Suppressor macrophage (primary cell): ENCODE measurements at regions not wholly inside any gene's neighbourhood (a gene's known extent, or its start where the extent isn't known, plus 50 kb on each side); places are given as distances from the start of the nearest gene placed in this dataset.
A peak's percentile ranks its signal among the peaks of the same experiment; 100 is the strongest.

Experiments used
- DNase-seq, 4 experiments: peaks; one replicate each; pipeline ENCODE4 v3.0.0-alpha.2; 2020 to 2022

DNA sequence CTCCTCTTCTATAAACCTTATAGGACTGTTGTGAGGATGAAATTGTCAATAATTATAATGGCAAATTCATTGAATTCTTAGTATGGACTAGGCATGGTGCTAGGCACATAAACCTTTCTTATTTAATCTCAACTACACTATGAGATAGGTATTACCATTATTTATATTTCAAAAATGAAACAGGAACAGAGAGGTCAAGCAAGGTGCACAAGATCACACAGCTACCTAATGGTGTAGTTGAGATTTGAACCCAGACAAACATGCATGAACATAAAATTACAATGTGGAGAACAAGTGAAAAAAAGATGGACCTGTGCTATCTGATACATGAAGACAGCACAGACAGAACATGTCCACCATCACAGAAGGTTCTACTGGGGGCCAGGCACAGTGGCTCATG lies 156.7 kb downstream of the AXIN2 start:
- DNase-seq = no peak

DNA sequence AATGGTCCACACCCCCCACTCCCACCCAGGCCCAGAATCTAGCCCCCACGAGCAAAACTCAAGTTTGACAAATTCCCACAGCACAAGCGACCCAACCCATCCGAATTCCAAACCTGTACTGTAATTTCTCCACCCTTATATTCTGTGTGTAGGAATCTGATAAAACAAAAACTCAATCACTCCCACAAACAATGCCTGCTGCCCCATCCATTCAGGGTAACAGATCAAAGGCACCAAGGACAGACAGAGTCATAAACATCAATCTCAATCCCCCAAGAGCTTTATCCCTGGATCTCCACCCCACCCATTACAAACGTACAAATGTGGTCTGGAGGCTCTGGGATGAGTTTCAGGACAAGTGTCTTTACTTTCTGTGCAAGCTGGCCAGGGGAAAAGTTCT lies 157.8 kb downstream of the AXIN2 start:
- no peak for DNase-seq

DNA sequence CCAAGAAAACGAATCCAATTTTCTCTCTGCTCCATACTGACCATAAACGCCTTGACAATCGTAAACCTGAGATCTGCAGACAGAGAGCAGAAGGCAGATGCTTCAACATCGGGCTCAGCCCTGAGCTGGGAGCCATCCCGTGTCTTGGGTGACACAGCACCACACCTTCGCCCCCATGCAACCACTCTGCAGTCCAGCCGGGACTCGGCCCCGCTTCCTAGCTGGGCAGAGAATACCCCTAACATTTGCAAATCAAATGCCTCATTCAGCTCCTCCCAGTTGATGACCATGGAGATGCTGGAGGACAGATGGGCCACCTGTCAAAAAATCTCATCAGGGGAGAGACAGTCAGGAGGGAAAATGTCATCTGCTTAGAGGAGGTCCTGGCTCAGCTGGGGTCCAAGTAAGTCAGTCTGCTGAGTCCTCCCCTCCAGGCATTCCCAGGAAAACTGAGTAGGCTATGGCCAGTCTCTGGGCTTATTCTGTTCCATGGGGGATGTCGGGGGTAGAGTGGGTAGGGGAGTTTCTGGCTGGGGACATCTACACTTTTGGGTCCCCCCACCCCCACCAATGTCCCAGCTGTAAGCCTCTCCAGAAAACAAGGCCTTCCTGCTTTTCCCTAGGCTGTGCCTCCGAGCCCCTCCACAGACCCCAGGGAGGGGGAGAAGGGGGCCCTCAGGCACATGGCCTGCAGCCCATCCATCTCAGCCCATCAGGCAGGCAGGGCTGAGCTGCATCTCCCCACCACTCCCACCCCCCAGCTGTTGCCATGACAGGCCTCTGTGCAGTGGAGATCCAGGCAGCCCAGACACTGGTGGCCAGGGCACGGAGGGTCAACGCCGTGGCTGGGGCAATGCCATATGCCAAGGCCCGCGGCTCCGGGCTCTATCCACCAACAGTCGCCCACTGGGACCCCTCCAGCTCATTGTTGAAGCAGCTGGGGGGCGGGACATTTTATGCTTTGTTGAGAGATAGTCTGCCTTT lies 158.6 kb downstream of the AXIN2 start:
- DNase-seq = no peak

DNA sequence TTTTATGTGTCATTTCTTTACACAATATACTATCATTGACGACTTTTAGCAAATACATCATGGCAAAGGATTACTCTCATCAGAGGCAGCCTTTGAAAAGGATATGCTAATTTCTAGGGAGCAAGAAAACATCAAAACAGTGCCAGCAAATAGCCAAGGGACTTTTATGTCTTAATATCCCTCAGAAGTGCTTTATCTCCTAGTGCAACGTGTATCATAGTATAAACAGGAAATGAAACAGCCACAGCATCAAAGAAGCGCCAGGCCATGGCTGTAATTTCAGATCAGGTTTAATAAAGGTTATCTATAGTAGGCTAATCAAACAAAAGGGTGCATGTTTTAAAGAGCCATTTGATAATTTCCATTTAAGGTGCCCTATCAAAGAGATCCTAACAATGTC lies 159.9 kb downstream of the AXIN2 start:
- no peak for DNase-seq

DNA sequence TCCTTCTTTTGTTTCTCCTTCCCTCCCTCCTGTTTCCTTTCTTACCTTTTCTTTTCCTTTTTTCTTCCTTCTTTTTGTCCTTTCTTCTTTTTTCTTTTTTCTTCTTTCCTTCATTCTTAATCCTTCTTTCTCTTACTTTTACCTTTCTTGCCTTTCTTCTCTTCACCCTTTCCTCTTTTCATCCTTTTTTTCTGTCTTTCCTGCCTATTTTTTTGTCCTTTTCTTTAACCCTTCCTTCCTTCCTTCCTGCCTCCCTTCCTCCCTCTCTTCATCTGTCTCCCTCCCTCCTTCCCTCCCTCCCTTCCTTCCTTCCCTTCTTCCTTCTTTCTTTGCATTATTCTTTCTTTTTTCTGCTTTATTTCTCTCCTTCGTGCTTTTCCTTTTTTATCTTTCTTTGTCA lies 160.7 kb downstream of the AXIN2 start:
- no peak for DNase-seq

DNA sequence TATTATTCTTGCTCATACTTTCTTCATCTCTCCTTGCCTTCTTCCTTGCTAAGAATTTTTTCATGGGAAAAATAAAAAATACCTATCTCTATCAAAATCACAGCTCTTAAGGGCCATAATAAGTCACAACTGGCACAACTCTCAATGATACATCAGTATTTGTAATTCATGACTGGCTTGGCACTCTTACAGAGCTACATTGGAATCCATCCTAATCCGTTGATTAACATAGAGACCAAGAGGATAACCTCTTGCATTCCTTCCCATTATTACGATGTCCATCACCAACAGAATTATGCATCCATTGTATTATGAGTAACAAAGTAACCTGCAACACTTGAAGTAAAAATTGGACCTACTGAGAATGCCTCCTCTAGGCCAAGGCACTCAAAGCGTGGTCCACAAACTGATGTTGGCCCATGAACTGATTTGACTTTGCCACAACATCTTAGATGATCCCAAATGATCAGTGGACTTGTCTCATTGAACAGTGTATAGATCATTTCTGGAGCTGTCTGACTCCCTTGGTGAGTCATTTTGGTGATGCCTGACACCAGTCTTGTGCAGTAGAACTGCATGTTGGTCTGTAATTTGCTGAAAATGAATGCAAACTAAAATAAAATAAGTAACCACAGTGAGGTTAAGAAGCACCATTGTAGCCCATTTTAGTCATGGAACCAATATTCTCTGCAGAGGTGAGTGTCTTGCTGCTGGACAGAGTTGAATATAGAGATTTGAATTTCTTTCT lies 163.2 kb downstream of the AXIN2 start:
- DNase-seq = no peak

DNA sequence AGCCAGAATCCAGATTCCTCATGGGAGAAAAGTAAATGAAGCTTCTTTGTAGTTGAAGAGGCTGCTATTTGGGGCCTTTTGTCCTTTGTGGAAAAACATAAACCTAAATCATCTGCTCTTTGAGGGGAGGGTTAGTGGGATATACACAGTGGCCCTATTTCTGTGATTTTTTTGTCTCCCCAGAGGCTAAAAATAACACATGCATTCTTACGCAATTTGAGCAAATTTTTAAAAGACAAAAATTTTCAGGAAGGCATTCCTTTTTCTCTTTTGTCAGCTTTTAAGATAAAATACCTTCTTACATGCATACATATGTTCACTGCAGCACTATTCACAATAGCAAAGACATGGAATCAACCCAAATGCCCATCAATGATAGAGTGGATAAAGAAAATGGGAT lies 165.5 kb downstream of the AXIN2 start:
- DNase-seq = no peak

DNA sequence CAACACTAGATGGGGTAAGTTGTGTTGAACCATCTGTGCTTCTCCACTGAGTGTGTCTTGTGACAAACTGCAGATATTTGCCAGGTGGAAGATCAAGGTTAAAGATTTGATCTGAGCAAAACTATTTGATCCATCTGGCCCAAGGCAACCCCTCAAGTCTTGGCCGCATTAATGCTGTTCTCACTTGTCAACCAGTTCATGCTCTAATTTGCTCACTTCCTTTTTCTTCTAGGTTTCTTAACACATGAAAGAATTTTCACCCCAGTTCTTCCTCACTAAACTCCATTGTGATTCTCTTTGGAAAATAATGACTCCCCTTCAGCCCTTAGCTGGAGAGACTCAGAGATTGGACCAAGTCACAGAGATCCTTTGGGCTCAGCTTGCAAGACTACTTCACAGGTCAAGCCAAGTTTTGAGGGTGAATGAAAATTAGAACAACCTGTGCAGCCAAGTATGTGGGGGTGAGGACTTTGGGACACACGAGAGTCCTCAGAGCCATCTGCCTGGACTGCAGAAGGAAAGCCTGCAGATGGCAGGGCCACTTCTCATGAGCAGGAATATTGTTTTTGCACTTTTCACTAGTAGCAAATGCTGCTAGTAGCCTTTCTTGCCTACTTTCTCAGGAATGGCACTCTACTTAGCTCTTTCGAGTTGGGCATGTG lies 166.5 kb downstream of the AXIN2 start:
- DNase-seq = no peak

DNA sequence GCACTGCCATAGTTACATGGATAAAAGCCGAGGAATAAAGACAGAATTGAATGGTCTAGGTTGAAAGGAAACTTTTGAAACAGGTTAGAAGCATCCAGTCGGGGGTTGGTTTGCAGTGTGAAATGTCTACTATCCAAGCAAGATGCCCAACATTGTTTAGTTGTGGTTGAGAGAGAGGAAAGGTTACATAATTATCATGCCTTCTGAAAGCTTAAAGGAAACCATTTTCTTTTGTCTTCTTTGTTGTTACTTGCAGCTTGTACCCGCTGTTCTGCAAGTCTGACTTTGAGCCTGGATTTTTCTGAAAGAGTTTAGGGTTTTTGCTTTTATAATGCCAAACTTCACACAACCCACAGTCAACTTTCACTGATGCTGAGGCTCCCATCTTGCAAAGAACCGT lies 167.9 kb downstream of the AXIN2 start:
- DNase-seq = no peak

DNA sequence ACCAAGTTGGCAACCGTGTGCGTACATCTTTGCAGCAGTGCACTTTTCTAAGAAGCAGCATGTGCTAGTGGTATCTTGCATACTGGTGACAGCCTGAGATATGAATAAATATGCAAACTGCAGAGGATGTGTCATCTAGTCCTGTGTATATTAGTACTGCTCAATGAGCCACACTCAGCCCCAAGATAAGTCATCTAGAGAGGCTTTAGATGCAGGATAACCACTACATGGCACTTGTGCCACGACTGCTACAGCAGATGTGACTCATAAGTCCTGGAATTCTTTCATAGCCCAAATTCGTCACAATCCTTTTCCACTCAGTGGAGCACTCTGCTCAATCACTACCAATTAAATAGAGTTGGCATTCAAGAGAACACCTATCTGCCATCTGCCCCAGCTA lies 171.5 kb downstream of the AXIN2 start:
- no peak for DNase-seq

DNA sequence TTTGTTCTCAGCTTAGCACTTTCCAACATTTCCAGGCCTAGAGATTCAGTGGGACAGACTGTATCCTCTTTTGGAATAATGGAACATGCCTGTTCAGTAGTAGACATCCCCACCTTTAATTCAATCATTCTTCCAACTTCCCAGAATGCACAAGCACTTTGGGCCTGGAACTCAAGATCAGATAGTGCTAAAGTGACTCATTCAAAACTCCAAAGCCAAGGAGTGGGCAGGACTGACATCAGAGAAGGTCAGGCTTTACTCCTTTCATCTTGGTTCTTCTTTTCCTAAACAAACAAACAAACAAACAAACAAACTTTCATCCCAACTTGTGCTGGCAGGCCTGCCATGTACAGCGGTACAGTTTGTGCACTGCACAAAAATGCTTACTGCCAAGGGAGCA lies 172.0 kb downstream of the AXIN2 start:
- DNase-seq = no peak

DNA sequence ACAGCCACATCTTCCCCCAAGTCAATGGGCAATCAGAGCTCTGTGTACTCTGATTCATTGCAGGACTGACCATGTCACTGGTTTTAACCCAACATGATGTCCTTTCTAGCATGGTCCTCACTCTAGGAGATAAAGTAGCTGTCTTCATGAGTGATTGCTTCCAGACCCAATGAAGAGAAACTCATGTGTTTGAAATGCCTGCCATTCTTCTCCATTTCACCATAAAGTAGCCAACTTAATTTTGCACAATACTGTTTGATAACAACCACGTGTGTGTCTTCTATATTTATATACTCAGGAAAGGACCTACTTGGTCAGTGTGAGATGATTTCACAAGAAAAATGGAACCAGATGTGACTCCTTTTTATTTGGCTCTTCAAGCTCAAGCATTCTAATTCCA lies 172.5 kb downstream of the AXIN2 start:
- no peak for DNase-seq

DNA sequence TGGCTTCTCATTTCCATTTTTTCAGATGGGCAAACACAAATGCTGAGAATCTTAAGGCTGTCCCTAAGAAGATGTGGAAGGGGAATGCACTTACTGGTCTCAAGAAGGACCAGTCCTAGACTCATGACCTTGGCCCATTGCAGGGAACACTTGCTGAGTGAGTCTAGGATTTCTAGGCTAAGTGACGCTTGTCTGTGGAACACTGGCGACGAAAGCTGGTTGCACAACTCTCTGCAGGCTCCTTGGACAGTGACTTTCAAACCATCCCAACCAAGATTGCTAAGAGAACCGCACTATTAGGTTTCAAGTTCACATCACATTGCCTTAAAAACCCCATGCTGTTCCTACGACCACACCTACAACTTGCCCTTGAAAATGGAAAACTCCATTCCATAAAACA lies 174.1 kb downstream of the AXIN2 start:
- no peak for DNase-seq

DNA sequence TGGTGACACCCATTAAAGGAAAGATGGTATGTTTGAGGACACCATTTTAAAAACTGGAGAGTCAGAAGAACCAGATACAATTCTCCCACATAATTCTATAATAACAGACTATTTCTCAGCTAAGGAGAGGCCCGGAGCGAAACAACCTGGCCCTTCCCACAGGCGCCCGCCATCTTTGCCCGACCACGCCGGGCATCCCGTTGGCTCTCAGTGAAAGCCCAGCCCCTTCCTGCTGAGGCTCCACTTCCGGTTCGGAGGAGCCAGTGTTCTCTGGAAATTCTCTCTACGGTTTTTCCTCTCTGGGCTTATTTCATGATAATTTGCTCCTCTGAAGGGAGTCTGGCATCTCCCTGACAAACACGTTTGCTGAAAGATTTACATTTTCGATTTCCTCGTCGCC lies 175.7 kb downstream of the AXIN2 start:
- DNase-seq = no peak

DNA sequence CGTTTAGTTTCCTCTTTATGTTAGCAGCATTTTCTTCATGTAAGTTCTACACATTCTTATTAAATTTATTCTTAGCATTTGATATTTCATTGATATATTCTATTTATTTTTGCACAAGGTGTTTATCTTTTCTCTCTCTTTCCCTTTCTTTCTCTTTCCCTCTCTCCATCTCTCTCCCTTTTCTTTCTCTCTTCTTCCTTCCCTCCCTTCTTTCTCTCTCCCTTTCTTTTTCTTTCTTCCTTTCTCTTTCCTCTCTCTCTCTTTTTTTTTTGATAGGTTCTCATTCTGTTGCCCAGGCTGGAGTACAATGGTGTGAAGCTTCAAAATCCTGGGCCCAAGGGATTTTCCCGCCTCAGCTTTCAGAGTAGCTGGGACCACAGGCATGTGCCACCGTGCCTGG lies 176.4 kb downstream of the AXIN2 start:
- no peak for DNase-seq

DNA sequence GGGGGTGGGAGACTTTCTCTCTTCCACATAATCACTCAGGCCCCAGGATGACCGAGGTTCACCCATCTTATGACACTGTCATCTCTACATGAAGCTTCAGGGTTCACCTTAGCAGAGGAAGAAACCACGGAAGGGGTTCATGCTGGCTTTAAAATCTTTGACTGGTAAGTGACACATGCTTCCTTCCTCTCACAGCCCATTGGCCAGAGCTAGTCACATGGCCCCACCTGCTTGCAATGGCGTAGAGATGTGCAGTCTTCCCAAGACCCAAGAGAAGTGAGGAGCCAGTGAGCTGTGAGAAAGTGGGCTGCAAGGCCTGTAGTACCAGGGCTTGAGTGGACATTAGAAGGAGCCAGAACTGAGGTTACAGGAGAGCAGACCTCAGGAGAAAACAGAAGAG lies 180.3 kb downstream of the AXIN2 start:
- no peak for DNase-seq

DNA sequence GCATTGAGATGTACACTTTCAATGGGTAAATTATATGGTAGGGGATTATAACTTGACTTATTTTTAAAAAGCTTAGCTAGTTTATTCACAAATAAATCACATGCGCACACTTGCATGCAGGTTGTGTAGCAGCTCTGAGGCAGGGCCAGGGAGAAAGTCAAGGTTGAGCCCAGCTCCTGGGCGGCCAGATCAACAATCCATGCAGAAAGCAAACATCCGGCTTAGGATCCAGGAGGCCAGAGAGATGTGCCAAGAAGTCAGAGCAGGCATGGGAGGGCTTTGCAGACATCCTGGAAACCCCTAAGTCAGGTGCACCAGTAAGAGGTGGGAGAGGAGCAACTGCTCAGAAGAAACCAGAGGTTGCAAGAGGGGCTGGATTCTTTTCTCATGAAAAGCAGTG lies 186.5 kb downstream of the AXIN2 start:
- DNase-seq = no peak

DNA sequence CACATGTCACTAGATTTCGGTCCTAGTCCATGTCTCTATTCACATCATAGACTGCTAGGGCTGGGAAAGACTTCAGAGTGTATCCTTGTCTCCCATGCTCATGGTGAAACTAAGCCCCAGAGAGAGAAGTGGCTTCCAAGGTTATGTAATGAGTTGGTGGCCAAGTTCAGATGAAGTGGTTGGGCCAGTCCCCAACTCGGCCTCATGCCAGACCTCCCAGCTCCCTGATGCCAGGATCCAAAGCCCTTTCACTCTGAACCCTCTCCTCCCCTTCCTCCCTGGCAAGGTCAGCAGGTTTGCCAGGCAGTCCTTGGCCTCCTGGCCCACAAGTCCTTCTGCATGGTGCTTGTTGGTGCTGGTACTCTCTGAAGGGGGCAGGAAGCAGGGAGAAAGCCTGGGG lies 189.7 kb downstream of the AXIN2 start:
- DNase-seq = no peak

DNA sequence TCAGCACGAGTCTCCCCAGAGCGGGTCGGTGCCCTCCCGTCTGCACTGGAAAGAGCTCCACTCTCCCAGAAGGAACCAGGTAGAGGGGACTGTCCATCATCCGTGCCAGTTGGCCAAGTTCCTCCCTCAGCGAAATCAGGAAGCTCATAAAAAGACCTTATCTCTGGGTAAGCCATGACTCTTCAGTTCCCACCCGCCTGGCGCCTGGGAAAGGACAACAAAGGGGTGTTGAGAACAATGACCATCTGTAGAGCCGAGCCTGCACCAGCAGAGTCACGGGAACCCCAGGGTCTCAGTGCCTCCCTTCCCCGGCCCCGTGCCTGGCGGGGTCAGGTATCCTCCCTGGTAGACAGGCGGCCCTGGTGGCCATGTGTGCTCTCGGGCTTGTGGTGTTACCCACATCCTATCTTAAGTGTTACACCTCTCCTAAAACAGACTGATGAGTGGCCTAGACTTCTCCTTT lies 190.7 kb downstream of the AXIN2 start:
- DNase-seq = no peak

DNA sequence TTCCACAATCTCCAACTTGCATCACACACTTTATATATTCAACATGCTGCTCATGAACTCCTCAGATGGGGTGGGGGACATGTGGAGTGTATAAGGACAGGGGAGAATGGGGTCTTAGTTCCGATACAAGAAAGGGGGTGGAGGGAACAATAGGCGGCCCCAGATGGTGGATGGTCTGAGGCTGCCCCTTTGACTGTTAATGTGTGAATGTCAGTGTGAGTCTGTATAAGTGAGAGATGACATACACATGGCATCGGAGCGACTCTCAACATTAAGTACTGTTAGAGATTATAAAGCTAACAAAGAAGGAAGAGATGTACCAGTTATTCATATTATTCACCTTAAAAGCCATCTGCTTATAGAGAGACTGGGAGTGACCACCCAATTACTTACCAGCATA lies 193.1 kb downstream of the AXIN2 start:
- no peak for DNase-seq

DNA sequence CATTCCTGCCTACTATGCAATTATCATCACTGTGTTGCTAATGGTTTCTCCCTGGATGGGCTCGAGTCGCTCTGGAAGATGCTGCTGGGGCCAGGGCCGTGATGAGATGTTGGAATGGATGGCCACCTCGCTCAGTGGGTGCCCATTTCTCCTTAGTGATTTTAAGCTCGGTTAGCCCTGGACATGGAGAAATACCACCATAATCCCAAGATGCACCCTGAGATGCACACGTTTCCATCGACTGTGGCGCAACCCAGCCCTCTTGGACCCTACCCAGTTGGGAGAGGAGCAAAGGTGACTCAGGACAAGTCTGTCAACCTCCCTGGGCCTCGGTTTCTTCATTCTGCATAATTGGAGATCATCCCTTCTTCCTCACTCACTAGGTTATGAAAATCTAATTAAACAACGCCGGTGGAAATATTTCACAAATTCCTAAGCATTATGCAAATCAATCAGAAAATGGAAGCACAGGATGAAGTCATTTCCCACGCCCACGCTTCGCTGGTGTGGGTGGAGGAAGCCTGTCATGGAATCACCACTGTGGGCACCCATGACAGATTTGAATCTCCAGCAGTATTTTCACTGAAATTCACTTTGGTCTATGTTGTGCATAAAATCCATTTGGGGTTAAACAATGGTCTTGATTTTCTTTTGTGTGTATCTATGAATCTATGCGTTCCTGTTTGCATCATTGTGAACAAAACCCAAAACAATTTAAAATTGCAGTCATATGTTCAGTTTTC lies 195.2 kb downstream of the AXIN2 start:
- DNase-seq = peak in 1 of 4 experiments; percentile 2

DNA sequence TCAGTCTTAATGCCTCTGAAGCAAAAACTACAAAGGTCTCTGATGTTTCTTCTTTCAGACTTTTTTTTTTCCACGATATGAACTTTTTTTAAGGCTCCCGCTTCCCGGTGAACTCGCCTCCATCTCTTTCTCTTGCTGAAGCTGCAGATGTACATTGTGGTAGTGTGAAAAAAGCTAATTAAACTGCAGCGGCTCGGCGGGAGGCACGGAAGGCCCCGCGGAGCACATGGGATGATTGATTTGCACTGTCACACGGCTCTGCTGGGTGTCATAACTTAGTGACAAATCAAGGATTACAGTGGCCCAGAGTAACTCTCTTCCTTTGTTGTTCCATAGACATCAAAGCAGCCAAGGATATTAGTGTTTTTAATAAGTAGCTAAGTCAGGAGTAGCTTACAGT lies 196.3 kb downstream of the AXIN2 start:
- no peak for DNase-seq

DNA sequence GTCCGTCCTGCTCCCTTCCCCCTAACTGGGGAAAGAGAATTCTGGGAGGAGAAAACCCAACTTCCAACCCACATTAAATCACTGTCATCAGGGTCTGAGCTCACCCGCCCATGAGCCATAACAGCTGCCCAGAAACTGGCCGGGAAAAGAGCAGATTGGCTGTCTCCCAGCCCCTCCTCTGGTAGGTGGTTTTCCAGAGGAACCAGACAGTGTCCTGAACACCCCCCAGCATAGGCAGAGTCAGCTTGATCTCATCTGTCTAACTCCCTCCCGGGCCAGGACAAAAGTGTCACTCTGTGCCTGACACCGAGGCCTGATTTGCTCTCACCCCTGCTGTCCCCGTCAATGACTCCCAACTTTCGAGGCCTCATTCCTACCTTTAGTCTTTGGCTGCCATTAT lies 197.0 kb downstream of the AXIN2 start:
- DNase-seq = no peak
